WTC11 (cell line): ENCODE measurements at regions not wholly inside any gene's neighbourhood (a gene's known extent, or its start where the extent isn't known, plus 50 kb on each side); places are given as distances from the start of the nearest gene placed in this dataset.

Source experiments
- ATAC-seq: fragments of 200-7000 bp; cut with Tn5 transposase; 2 replicates; pipeline ENCODE4 v1.10.0; 2021; ENCODE audit warnings: mild to moderate bottlenecking, moderate library complexity
- CTCF ChIA-PET: fragments of 300-600 bp; sonication (Branson Sonifier 250); formaldehyde crosslinking; loops from one replicate; lab custom pipeline; 2021; ENCODE audit warnings: antibody characterized with exemption; lab: Charles Lee
- POLR2A ChIA-PET: fragments of 350-600 bp; sonication (Branson Sonifier 250); formaldehyde crosslinking; loops from one replicate; lab custom pipeline; 2021; ENCODE audit warnings: antibody characterized with exemption; lab: Charles Lee
- DNase-seq: peaks from one replicate; pipeline ENCODE4 v3.0.0; 2021; ENCODE audit warnings: low spot score
- H3K27ac Mint-ChIP-seq: 2 replicates; pipeline ENCODE4 v1.8.0; 2021; ENCODE audit warnings: mixed read lengths
- H3K27me3 Mint-ChIP-seq: 2 replicates; pipeline ENCODE4 v1.8.0; 2021; ENCODE audit warnings: low read depth, mild to moderate bottlenecking, moderate library complexity, mixed read lengths
- H3K36me3 Mint-ChIP-seq: 2 replicates; pipeline ENCODE4 v1.8.0; 2021; ENCODE audit warnings: mixed read lengths
- H3K4me1 Mint-ChIP-seq: 2 replicates; pipeline ENCODE4 v1.8.0; 2022; ENCODE audit warnings: mixed read lengths
- H3K4me3 Mint-ChIP-seq: 2 replicates; pipeline ENCODE4 v1.8.0; 2021; ENCODE audit warnings: mild to moderate bottlenecking, moderate library complexity, mixed read lengths
- H3K9me3 Mint-ChIP-seq: 2 replicates; pipeline ENCODE4 v1.8.0; 2021; ENCODE audit warnings: mixed read lengths
- ATF1 ChIP-seq: sonication (generic); formaldehyde crosslinking; IDR thresholded peaks from 2 replicates; pipeline ENCODE4 v1.8.1; 2023; ENCODE audit warnings: mild to moderate bottlenecking, moderate library complexity, missing genetic modification reagents
- E2F1 ChIP-seq: sonication (generic); formaldehyde crosslinking; IDR thresholded peaks from 2 replicates; pipeline ENCODE4 v1.8.0; 2022; ENCODE audit warnings: mild to moderate bottlenecking, missing genetic modification reagents
- ERG ChIP-seq: fragments of 250-450 bp; sonication (Bioruptor Pico); IDR thresholded peaks from 2 replicates; pipeline ENCODE4 v1.8.0; 2021; ENCODE audit warnings: mild to moderate bottlenecking
- ETV6 ChIP-seq: sonication (generic); formaldehyde crosslinking; IDR thresholded peaks from 2 replicates; pipeline ENCODE4 v1.8.1; 2022; ENCODE audit warnings: mild to moderate bottlenecking, missing genetic modification reagents
- FOXK1 ChIP-seq: sonication (generic); formaldehyde crosslinking; IDR thresholded peaks from 2 replicates; pipeline ENCODE4 v1.8.0; 2022; ENCODE audit warnings: mild to moderate bottlenecking, moderate library complexity, missing genetic modification reagents
- GABPB1 ChIP-seq: sonication (generic); formaldehyde crosslinking; IDR thresholded peaks from 2 replicates; pipeline ENCODE4 v1.8.1; 2023; ENCODE audit warnings: mild to moderate bottlenecking, missing genetic modification reagents
- GRHL2 ChIP-seq: fragments of 250-450 bp; sonication (Bioruptor Pico); IDR thresholded peaks from 2 replicates; pipeline ENCODE4 v1.8.0; 2022; ENCODE audit warnings: mild to moderate bottlenecking, moderate library complexity; ENCODE audit not compliant: insufficient replicate concordance, severe bottlenecking
- JAZF1 ChIP-seq: fragments of 250-450 bp; sonication (Bioruptor Pico); IDR thresholded peaks from 2 replicates; pipeline ENCODE4 v1.9.0; 2021; ENCODE audit warnings: moderate library complexity, mild to moderate bottlenecking, inconsistent platforms
- MAX ChIP-seq: sonication (generic); formaldehyde crosslinking; IDR thresholded peaks from 2 replicates; pipeline ENCODE4 v1.8.0; 2022; ENCODE audit warnings: mild to moderate bottlenecking, missing genetic modification reagents
- MXD4 ChIP-seq: fragments of 250-450 bp; sonication (Bioruptor Pico); IDR thresholded peaks from 2 replicates; pipeline ENCODE4 v1.8.0; 2021; ENCODE audit warnings: mild to moderate bottlenecking, moderate library complexity, borderline replicate concordance
- NFE2L1 ChIP-seq: sonication (generic); formaldehyde crosslinking; IDR thresholded peaks from 2 replicates; pipeline ENCODE4 v1.8.1; 2023; ENCODE audit warnings: missing genetic modification reagents
- NR1H2 ChIP-seq: sonication (generic); formaldehyde crosslinking; IDR thresholded peaks from 2 replicates; pipeline ENCODE4 v1.9.0; 2021; ENCODE audit warnings: mild to moderate bottlenecking, moderate library complexity, missing genetic modification reagents
- NR3C1 ChIP-seq: sonication (generic); formaldehyde crosslinking; conservative IDR thresholded peaks from 2 replicates; pipeline ENCODE4 v1.8.1; 2023; ENCODE audit warnings: low read depth, mild to moderate bottlenecking, missing genetic modification reagents
- STAT6 ChIP-seq: sonication (generic); formaldehyde crosslinking; conservative IDR thresholded peaks from 2 replicates; pipeline ENCODE4 v1.8.1; 2023; ENCODE audit warnings: mild to moderate bottlenecking, low read depth, missing genetic modification reagents, moderate library complexity
- TEAD1 ChIP-seq: sonication (generic); formaldehyde crosslinking; IDR thresholded peaks from 2 replicates; pipeline ENCODE4 v1.8.0; 2022; ENCODE audit warnings: mild to moderate bottlenecking, missing genetic modification reagents
- ZBTB21 ChIP-seq: sonication (generic); formaldehyde crosslinking; IDR thresholded peaks from 2 replicates; pipeline ENCODE4 v1.8.1; 2023; ENCODE audit warnings: mild to moderate bottlenecking, missing genetic modification reagents, borderline replicate concordance
- ZNF281 ChIP-seq: sonication (generic); formaldehyde crosslinking; IDR thresholded peaks from 2 replicates; pipeline ENCODE4 v1.8.0; 2023; ENCODE audit warnings: mild to moderate bottlenecking, missing genetic modification reagents
- ZNF317 ChIP-seq: sonication (generic); formaldehyde crosslinking; IDR thresholded peaks from 2 replicates; pipeline ENCODE4 v1.8.1; 2023; ENCODE audit warnings: low read depth, mild to moderate bottlenecking, moderate library complexity, missing genetic modification reagents, borderline replicate concordance
- TF ChIP-seq, protein P1 (sequence below): sonication (generic); formaldehyde crosslinking; IDR thresholded peaks from 2 replicates; pipeline ENCODE4 v1.8.1; 2022; ENCODE audit warnings: mild to moderate bottlenecking, moderate library complexity, missing genetic modification reagents
- TF ChIP-seq, protein P2 (sequence below): fragments of 250-450 bp; sonication (Bioruptor Pico); conservative IDR thresholded peaks from 2 replicates; pipeline ENCODE4 v1.9.0; 2021; ENCODE audit warnings: mild to moderate bottlenecking
- TF ChIP-seq, protein P3 (sequence below): fragments of 250-450 bp; sonication (Bioruptor Pico); IDR thresholded peaks from 2 replicates; pipeline ENCODE4 v2.1.2; 2022; ENCODE audit warnings: mild to moderate bottlenecking, moderate library complexity

DNA sequence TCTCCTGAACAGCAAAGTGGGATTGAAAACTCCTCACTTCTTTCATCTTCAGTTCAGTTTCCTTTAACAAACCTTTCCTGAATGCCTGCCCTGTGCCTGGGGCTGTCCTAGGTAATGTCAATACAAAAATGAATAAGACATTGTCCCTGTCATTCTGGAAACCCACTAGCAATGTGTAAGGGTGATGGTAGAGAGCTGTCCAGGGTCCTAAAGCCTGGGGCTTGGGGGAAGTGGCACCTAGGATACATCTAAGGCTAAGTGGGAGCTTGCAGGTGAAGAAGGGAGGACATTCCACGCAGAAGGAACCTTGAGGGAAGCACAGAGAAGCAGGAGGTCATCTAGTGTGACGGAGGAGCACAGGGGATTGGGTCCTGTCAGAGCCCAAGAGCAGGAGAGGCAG lies 212.7 kb upstream of the PPP2R3A start:
- TF ChIP-seq NR1H2 (CRISPR knock-in tag) (no peak), TEAD1 (CRISPR knock-in tag) (peak; percentile 23; the same call in 1 of the 2 replicates), ZNF317 (CRISPR knock-in tag) (no peak), GRHL2 (CRISPR knock-in tag) (no peak)
- TF ChIP-seq, all 79 proteins: peak for 1
- ChIA-PET CTCF (interaction anchor here (0.8 to 1.1 kb wide), 3 partner anchors 16 to 958 kb away, joined by 3 to 4 read pairs (median 3); partner anchors contain the start of gene EPHB1), POLR2A (no interaction called here)
- H3K36me3 Mint-ChIP-seq, result no peaks in the 10 kb centered on the region
- H3K27ac Mint-ChIP-seq, result no peak overlapping the region
- DNase-seq, result peak; percentile 33
- no peak; the same call in 1 of the 2 replicates for ATAC-seq
- H3K4me3 Mint-ChIP-seq, result no peak overlapping the region
- H3K9me3 Mint-ChIP-seq, result no peaks in the 10 kb centered on the region
- H3K4me1 Mint-ChIP-seq, result peaks cover 11% of the 10 kb centered on the region
- no peaks in the 10 kb centered on the region; the same call in 1 of the 2 replicates for H3K27me3 Mint-ChIP-seq

DNA sequence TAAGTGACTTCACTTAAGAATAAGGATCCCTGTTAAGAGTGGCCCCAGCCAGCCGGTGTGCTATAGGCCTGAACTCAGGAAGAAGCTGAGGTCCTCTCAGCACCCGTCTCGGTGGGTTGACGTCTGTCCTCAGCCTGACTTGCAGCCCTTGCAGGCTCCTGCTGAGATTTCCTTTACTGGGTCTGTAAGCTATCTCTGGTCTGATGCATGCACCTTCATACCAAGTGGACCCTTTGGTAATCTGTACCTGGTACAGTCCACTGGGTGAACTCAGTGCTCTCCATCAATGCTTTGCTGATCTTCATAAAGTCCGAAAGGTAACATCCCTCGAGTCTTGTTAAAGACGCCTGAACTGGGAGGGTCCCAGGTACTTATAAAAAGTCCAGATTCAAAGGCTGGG lies 212.0 kb upstream of the PPP2R3A start:
- no peak for ATAC-seq
- DNase-seq, result no peak
- Mint-ChIP-seq H3K36me3 (no peaks in the 10 kb centered on the region), H3K9me3 (no peaks in the 10 kb centered on the region)
- TF ChIP-seq ZNF281 (CRISPR knock-in tag) (no peak), ETV6 (CRISPR knock-in tag) (no peak), ATF1 (CRISPR knock-in tag) (no peak), E2F1 (CRISPR knock-in tag) (no peak), JAZF1 (CRISPR knock-in tag) (no peak), STAT6 (CRISPR knock-in tag) (no peak), ZBTB21 (no peak), MAX (CRISPR knock-in tag) (no peak), GABPB1 (no peak), ERG (no peak), MXD4 (CRISPR knock-in tag) (no peak), NR3C1 (CRISPR knock-in tag) (no peak), FOXK1 (no peak), NFE2L1 (no peak)
- TF ChIP-seq, protein P1, sequence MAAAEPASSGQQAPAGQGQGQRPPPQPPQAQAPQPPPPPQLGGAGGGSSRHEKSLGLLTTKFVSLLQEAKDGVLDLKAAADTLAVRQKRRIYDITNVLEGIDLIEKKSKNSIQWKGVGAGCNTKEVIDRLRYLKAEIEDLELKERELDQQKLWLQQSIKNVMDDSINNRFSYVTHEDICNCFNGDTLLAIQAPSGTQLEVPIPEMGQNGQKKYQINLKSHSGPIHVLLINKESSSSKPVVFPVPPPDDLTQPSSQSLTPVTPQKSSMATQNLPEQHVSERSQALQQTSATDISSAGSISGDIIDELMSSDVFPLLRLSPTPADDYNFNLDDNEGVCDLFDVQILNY (CRISPR knock-in tag), result no peak
- TF ChIP-seq, protein P2, sequence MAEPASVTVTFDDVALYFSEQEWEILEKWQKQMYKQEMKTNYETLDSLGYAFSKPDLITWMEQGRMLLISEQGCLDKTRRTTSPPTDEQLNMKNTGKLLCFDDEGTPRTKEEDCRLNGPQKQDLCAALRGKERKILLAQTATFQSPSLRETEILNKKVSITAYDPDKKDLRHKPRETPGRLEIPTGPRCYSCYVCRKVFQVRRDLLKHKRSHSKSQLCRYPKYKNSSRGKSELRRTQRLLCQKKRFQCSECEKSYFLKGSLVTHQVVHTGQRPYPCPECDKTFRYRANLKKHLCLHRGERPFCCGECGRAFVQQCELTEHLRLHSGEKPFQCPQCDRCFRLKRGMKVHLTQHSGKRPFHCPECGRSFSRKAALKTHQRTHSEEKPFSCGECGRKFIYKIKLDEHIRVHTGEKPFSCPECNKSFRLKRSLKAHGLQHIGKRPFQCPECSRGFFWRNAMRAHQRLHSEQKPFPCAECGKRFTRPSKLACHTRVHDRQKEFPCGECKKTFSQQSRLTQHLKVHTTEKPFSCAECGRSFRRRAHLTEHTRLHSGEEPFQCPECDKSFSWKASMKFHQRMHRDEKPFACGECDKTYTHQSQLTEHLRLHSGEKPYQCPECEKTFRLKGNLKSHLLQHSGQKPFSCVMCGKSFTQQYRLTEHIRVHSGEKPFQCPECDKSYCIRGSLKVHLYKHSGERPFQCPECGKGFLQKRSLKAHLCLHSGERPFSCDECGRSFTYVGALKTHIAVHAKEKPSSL (CRISPR knock-in tag), result no peak
- TF ChIP-seq, protein P3, sequence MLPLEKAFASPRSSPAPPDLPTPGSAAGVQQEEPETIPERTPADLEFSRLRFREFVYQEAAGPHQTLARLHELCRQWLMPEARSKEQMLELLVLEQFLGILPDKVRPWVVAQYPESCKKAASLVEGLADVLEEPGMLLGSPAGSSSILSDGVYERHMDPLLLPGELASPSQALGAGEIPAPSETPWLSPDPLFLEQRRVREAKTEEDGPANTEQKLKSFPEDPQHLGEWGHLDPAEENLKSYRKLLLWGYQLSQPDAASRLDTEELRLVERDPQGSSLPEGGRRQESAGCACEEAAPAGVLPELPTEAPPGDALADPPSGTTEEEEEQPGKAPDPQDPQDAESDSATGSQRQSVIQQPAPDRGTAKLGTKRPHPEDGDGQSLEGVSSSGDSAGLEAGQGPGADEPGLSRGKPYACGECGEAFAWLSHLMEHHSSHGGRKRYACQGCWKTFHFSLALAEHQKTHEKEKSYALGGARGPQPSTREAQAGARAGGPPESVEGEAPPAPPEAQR (CRISPR knock-in tag), result no peak
- TF ChIP-seq, all 79 proteins: peak for 0
- no peak overlapping the region for H3K4me3 Mint-ChIP-seq
- H3K27me3 Mint-ChIP-seq, result no peaks in the 10 kb centered on the region; the same call in 1 of the 2 replicates
- ChIA-PET CTCF (interaction anchor here (0.8 to 0.9 kb wide), 2 partner anchors 289 to 959 kb away, joined by 3 read pairs; partner anchors contain the start of gene EPHB1), POLR2A (no interaction called here)
- peaks cover 11% of the 10 kb centered on the region for H3K4me1 Mint-ChIP-seq
- no peak overlapping the region for H3K27ac Mint-ChIP-seq
